Epithelial cell of proximal tubule (primary cell): ENCODE measurements at regions not wholly inside any gene's neighbourhood (a gene's known extent, or its start where the extent isn't known, plus 50 kb on each side); places are given as distances from the start of the nearest gene placed in this dataset.

Experiments used
- DNase-seq: peaks from one replicate; pipeline ENCODE4 v3.0.0-alpha.2; 2011; ENCODE audit warnings: low read depth
- H3K4me3 ChIP-seq: 2 replicates; pipeline ENCODE4 v1.5.1; 2011; ENCODE audit warnings: low read depth, mild to moderate bottlenecking, low read length
- TF ChIP-seq, protein P1 (sequence below): conservative IDR thresholded peaks from 2 replicates; pipeline ENCODE4 v1.5.1; 2012; ENCODE audit warnings: low read depth, mild to moderate bottlenecking, low read length

DNA sequence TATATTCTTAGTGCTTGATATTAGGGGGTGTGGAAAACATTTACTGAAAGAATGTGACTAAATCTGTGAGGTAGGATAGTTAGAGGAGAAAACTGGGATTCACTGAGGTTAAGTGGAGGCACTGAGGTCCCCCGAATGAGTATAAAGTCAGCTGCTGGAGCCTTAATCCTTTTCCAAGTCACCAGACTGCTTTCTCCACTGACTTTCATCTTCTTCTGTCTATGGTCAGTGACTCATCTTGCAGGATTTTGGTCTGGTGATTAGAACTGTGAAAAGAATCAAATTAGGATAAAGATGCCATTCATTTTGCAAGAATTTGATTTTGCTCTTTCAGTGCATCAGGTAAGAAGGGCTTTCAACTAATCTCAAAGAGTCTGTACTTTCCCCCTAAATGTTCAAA is 89.3 kb upstream of the ALDH1A1 start:
- no peak for DNase-seq
- TF ChIP-seq, protein P1, sequence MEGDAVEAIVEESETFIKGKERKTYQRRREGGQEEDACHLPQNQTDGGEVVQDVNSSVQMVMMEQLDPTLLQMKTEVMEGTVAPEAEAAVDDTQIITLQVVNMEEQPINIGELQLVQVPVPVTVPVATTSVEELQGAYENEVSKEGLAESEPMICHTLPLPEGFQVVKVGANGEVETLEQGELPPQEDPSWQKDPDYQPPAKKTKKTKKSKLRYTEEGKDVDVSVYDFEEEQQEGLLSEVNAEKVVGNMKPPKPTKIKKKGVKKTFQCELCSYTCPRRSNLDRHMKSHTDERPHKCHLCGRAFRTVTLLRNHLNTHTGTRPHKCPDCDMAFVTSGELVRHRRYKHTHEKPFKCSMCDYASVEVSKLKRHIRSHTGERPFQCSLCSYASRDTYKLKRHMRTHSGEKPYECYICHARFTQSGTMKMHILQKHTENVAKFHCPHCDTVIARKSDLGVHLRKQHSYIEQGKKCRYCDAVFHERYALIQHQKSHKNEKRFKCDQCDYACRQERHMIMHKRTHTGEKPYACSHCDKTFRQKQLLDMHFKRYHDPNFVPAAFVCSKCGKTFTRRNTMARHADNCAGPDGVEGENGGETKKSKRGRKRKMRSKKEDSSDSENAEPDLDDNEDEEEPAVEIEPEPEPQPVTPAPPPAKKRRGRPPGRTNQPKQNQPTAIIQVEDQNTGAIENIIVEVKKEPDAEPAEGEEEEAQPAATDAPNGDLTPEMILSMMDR, result no peak

GRCh38 chr9:73039271-73040263 is 86.7 kb upstream of the ALDH1A1 start:
- TF ChIP-seq, protein P1, result no peak
- no peak for DNase-seq
- H3K4me3 ChIP-seq, result no peak overlapping the region

More for the DNA sequence above, 89.3 kb upstream of the ALDH1A1 start:
- H3K4me3 ChIP-seq, result no peak overlapping the region

- TF ChIP-seq, protein P1, result no peak
- no peak overlapping the region for H3K4me3 ChIP-seq
- DNase-seq, result no peak
These were observed 85.8 kb upstream of the ALDH1A1 start for GRCh38 chr9:73038613-73039012.

- H3K4me3 ChIP-seq, result no peak overlapping the region
- DNase-seq, result no peak
- TF ChIP-seq, protein P1, result no peak
These were observed 85.2 kb upstream of the ALDH1A1 start for GRCh38 chr9:73038089-73038509.

DNA sequence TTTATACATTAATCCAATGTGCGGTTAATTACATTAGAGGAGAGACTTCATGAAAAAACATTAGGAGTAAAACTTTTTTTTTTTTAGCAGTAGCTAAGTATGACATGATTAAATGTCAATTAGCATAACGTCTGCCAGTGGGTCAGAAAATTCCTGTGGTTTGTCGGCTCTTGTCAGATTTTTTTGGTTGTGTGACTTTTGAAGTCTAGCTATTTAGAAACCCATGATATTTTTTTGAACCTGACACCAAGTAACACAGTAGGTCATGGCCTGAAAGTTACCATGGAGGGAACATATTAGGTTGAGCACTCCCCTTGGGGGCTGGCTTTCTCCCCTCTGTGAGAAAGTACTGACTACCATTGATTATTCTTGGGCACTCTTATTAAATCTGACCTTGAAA is 84.8 kb upstream of the ALDH1A1 start:
- DNase-seq, result no peak
- TF ChIP-seq, protein P1, result no peak
- no peak overlapping the region for H3K4me3 ChIP-seq

GRCh38 chr9:73034962-73035361 is 82.1 kb upstream of the ALDH1A1 start:
- no peak for DNase-seq
- H3K4me3 ChIP-seq, result no peak overlapping the region
- TF ChIP-seq, protein P1, result peak; percentile 26
